ENCODE measurements at regions not wholly inside any gene's neighbourhood (a gene's known extent, or its start where the extent isn't known, plus 50 kb on each side); places are given as distances from the start of the nearest gene placed in this dataset.

GRCh38 chr12:68406911-68407310, 74.7 kb upstream of the MDM1 start:
- Histone ChIP-seq H3K79me2 (ENCODE audit: insufficient read depth, low read depth) (no peaks in the 10 kb centered on the region), H3K4me3 (IDR thresholded peaks at IDR 0.05; ENCODE audit: insufficient read depth, low read depth, low read length) (no peak overlapping the region), H3K4me1 (ENCODE audit: low read depth, poor library complexity, severe bottlenecking) (peaks cover 15% of the 10 kb centered on the region), H4K20me1 (ENCODE audit: insufficient read depth) (no peaks in the 10 kb centered on the region), H2AFZ (ENCODE audit: low read depth) (no peak overlapping the region), H3K36me3 (ENCODE audit: insufficient read depth) (no peaks in the 10 kb centered on the region), H3K27me3 (ENCODE audit: insufficient read depth, low read depth) (no peaks in the 10 kb centered on the region), H3K4me2 (no peak overlapping the region), H3K9ac (no peak overlapping the region), H3K27ac (no peak overlapping the region)
- TF ChIP-seq CTCF (conservative IDR thresholded peaks at IDR 0.05; ENCODE audit: low read depth, low read length), result no peak

GRCh38 chr12:68410018-68410660, 78.0 kb upstream of the MDM1 start:
- TF ChIP-seq CTCF (conservative IDR thresholded peaks at IDR 0.05; ENCODE audit: low read depth, low read length), result no peak
- no peaks in the 10 kb centered on the region for H3K79me2 ChIP-seq (ENCODE audit: insufficient read depth, low read depth)
- no peaks in the 10 kb centered on the region for H3K27me3 ChIP-seq (ENCODE audit: insufficient read depth, low read depth)
- no peaks in the 10 kb centered on the region for H3K36me3 ChIP-seq (ENCODE audit: insufficient read depth)
- H3K27ac ChIP-seq, result no peak overlapping the region
- no peak overlapping the region for H3K4me3 ChIP-seq (IDR thresholded peaks at IDR 0.05; ENCODE audit: insufficient read depth, low read depth, low read length)
- H4K20me1 ChIP-seq (ENCODE audit: insufficient read depth), result no peaks in the 10 kb centered on the region
- no peak overlapping the region for H2AFZ ChIP-seq (ENCODE audit: low read depth)
- no peak overlapping the region for H3K4me2 ChIP-seq
- no peaks in the 10 kb centered on the region for H3K4me1 ChIP-seq (ENCODE audit: low read depth, poor library complexity, severe bottlenecking)
- H3K9ac ChIP-seq, result no peak overlapping the region

- Histone ChIP-seq H4K20me1 (ENCODE audit: insufficient read depth) (no peaks in the 10 kb centered on the region), H2AFZ (ENCODE audit: low read depth) (no peak overlapping the region), H3K79me2 (ENCODE audit: insufficient read depth, low read depth) (no peaks in the 10 kb centered on the region), H3K36me3 (ENCODE audit: insufficient read depth) (no peaks in the 10 kb centered on the region), H3K4me2 (no peak overlapping the region), H3K27me3 (ENCODE audit: insufficient read depth, low read depth) (no peaks in the 10 kb centered on the region), H3K9ac (no peak overlapping the region), H3K4me1 (ENCODE audit: low read depth, poor library complexity, severe bottlenecking) (no peaks in the 10 kb centered on the region), H3K27ac (no peak overlapping the region), H3K4me3 (IDR thresholded peaks at IDR 0.05; ENCODE audit: insufficient read depth, low read depth, low read length) (no peak overlapping the region)
- TF ChIP-seq CTCF (conservative IDR thresholded peaks at IDR 0.05; ENCODE audit: low read depth, low read length), result no peak
Measured at GRCh38 chr12:68411371-68411770, 79.2 kb upstream of the MDM1 start.

GRCh38 chr12:68414988-68415387, 82.8 kb upstream of the MDM1 start:
- Histone ChIP-seq H3K27ac (no peak overlapping the region), H2AFZ (ENCODE audit: low read depth) (no peak overlapping the region), H3K9ac (no peak overlapping the region), H3K36me3 (ENCODE audit: insufficient read depth) (no peaks in the 10 kb centered on the region), H4K20me1 (ENCODE audit: insufficient read depth) (no peaks in the 10 kb centered on the region), H3K4me3 (IDR thresholded peaks at IDR 0.05; ENCODE audit: insufficient read depth, low read depth, low read length) (no peak overlapping the region), H3K79me2 (ENCODE audit: insufficient read depth, low read depth) (no peaks in the 10 kb centered on the region), H3K4me1 (ENCODE audit: low read depth, poor library complexity, severe bottlenecking) (peaks cover 16% of the 10 kb centered on the region), H3K27me3 (ENCODE audit: insufficient read depth, low read depth) (no peaks in the 10 kb centered on the region), H3K4me2 (no peak overlapping the region)
- TF ChIP-seq CTCF (conservative IDR thresholded peaks at IDR 0.05; ENCODE audit: low read depth, low read length), result no peak

All from KMS-11 (cell line).